GM12878 (cell line): ENCODE measurements at regions not wholly inside any gene's neighbourhood (a gene's known extent, or its start where the extent isn't known, plus 50 kb on each side); places are given as distances from the start of the nearest gene placed in this dataset.

Source experiments
- ATAC-seq: fragments of 200-7000 bp; cut with Tn5 transposase; 3 replicates; pipeline ENCODE4 v1.9.1; 2020; ENCODE audit warnings: mild to moderate bottlenecking, moderate library complexity
- BruUV-seq: library from RNA; stranded (reverse); fragments of 400-500 nt; replicated peaks from 2 replicates; lab custom pipeline; 2021; lab: Mats Ljungman, UMichigan
- CTCF ChIA-PET: fragments of 300-600 bp; sonication (Branson Sonifier 250); formaldehyde crosslinking; extraction: SDS; loops from one replicate; lab custom pipeline; 2021; ENCODE audit warnings: inconsistent platforms; lab: Yijun Ruan, JAX
- POLR2A ChIA-PET: fragments of 350-600 bp; formaldehyde crosslinking; extraction: SDS; loops from one replicate; lab custom pipeline; 2021; ENCODE audit warnings: inconsistent platforms; lab: Charles Lee
- RAD21 ChIA-PET: fragments of 300-600 bp; sonication (Branson Sonifier 250); formaldehyde crosslinking; loops from one replicate; lab custom pipeline; 2023; ENCODE audit warnings: antibody characterized with exemption; ENCODE audit not compliant: unreplicated experiment; lab: Charles Lee
- SMC1A ChIA-PET: fragments of 300-600 bp; sonication (Branson Sonifier 250); formaldehyde crosslinking; loops from one replicate; lab custom pipeline; 2023; ENCODE audit not compliant: unreplicated experiment, uncharacterized antibody; lab: Charles Lee
- DNase-seq: peaks from one replicate; pipeline ENCODE4 v3.0.0-alpha.2; 2011; ENCODE audit warnings: low read depth, low spot score
- FAIRE-seq: peaks from 3 replicates; lab custom pipeline; 2011; peaks lifted over from hg19 to GRCh38; lab: Jason Lieb, UNC
- H2AFZ ChIP-seq: 2 replicates; pipeline ENCODE4 v1.6.0; 2011; ENCODE audit warnings: low read depth, low read length, control low read depth; ENCODE audit not compliant: control insufficient read depth
- H3K27ac ChIP-seq: 2 replicates; pipeline ENCODE4 v1.5.1; 2011; ENCODE audit warnings: control low read depth; ENCODE audit not compliant: control insufficient read depth, insufficient read depth
- H3K27me3 ChIP-seq, 2 experiments: replicated peaks in 1 of 2; 2 replicates each; pipeline versions ENCODE4 v1.6.0 to v1.6.1; 2011; ENCODE audit warnings: low read length in 1 of 2; ENCODE audit not compliant: control insufficient read depth in 2 of 2, insufficient read depth in 2 of 2
- H3K36me3 ChIP-seq, 2 experiments: 2 replicates each; pipeline ENCODE4 v1.5.1; 2011; ENCODE audit warnings: low read length in 1 of 2; ENCODE audit not compliant: control insufficient read depth in 2 of 2, insufficient read depth in 2 of 2
- H3K4me1 ChIP-seq: 2 replicates; pipeline ENCODE4 v1.6.1; 2011; ENCODE audit warnings: mild to moderate bottlenecking, low read length, moderate library complexity, mixed read lengths; ENCODE audit not compliant: control insufficient read depth, insufficient read depth
- H3K4me2 ChIP-seq: 2 replicates; pipeline ENCODE4 v1.6.0; 2011; ENCODE audit warnings: control low read depth; ENCODE audit not compliant: control insufficient read depth, insufficient read depth
- H3K4me3 ChIP-seq: fragments of 200-600 bp; sonication (generic); 2 replicates; pipeline ENCODE4 v1.5.1; 2016
- H3K79me2 ChIP-seq: 2 replicates; pipeline ENCODE4 v1.6.0; 2011; ENCODE audit warnings: low read length; ENCODE audit not compliant: control insufficient read depth, insufficient read depth
- H3K9ac ChIP-seq: 2 replicates; pipeline ENCODE4 v1.8.0; 2011; ENCODE audit warnings: low read length, control low read depth, mixed read lengths; ENCODE audit not compliant: control insufficient read depth, insufficient read depth
- H3K9me3 ChIP-seq: replicated peaks from 3 replicates; pipeline ENCODE4 v1.5.1; 2011; ENCODE audit warnings: mild to moderate bottlenecking, low read length; ENCODE audit not compliant: control insufficient read depth, insufficient read depth
- H4K20me1 ChIP-seq: 2 replicates; pipeline ENCODE4 v1.6.0; 2011; ENCODE audit not compliant: control insufficient read depth, insufficient read depth
- BRCA1 ChIP-seq: IDR thresholded peaks from 2 replicates; pipeline ENCODE4 v1.6.1; 2011; ENCODE audit warnings: low read depth, low read length, improper control_type of control experiment
- CHD4 ChIP-seq: fragments of 200-600 bp; sonication (generic); IDR thresholded peaks from 2 replicates; pipeline ENCODE4 v1.6.1; 2016; ENCODE audit warnings: mild to moderate bottlenecking
- E2F4 ChIP-seq: IDR thresholded peaks from 2 replicates; pipeline ENCODE4 v1.6.1; 2012; ENCODE audit warnings: low read depth, low read length, improper control_type of control experiment
- FOXK2 ChIP-seq: fragments of 450-650 bp; IDR thresholded peaks from 2 replicates; pipeline ENCODE4 v1.6.1; 2017; ENCODE audit warnings: mild to moderate bottlenecking, moderate library complexity
- HCFC1 ChIP-seq: fragments of 150-350 bp; IDR thresholded peaks from 2 replicates; pipeline ENCODE4 v1.6.1; 2014; ENCODE audit warnings: low read length
- IRF4 ChIP-seq: IDR thresholded peaks from 2 replicates; pipeline ENCODE4 v1.6.1; 2011; ENCODE audit warnings: low read depth, low read length
- MTA3 ChIP-seq: IDR thresholded peaks from 2 replicates; pipeline ENCODE4 v1.6.1; 2012; ENCODE audit warnings: low read length, inconsistent platforms, borderline replicate concordance
- MYB ChIP-seq: fragments of 150-350 bp; IDR thresholded peaks from 2 replicates; pipeline ENCODE4 v1.6.1; 2014; ENCODE audit warnings: mild to moderate bottlenecking, low read depth, low read length, borderline replicate concordance
- NBN ChIP-seq: fragments of 450-650 bp; IDR thresholded peaks from 2 replicates; pipeline ENCODE4 v1.6.1; 2016
- POU2F2 ChIP-seq: IDR thresholded peaks from 3 replicates; pipeline ENCODE4 v1.6.1; 2011; ENCODE audit warnings: low read depth, mild to moderate bottlenecking, low read length, borderline replicate concordance
- SIN3A ChIP-seq: IDR thresholded peaks from 2 replicates; pipeline ENCODE4 v1.6.1; 2012; ENCODE audit warnings: low read depth, low read length, improper control_type of control experiment
- ZNF384 ChIP-seq: IDR thresholded peaks from 2 replicates; pipeline ENCODE4 v1.6.1; 2012; ENCODE audit warnings: low read depth, mild to moderate bottlenecking, low read length, improper control_type of control experiment, borderline replicate concordance
- WGBS: methylation state at CpG from one replicate; pipeline ENCODE4 v1.1.6; 2016; ENCODE audit warnings: low lambda C conversion rate; ENCODE audit not compliant: insufficient replicate concordance, insufficient coverage; ENCODE audit errors: missing lambda C conversion rate; 5-methylcytosine and 5-hydroxymethylcytosine counted together
- in situ Hi-C: fragments of 300-500 bp; cut with MboI; formaldehyde crosslinking; loops from 9 replicates; pipeline ENCODE4 v1.14.3; 2018; ENCODE audit warnings: mixed read lengths
- intact Hi-C: fragments of 100-400 bp; cut with micrococcal nuclease; formaldehyde crosslinking; loops from one replicate; pipeline ENCODE4 v1.14.2; 2022; ENCODE audit not compliant: unreplicated experiment
- TF ChIP-seq, protein P1 (sequence below): fragments of 450-650 bp; IDR thresholded peaks from 2 replicates; pipeline ENCODE4 v1.6.1; 2018; ENCODE audit warnings: borderline replicate concordance, mild to moderate bottlenecking; ENCODE audit not compliant: partially characterized antibody

DNA sequence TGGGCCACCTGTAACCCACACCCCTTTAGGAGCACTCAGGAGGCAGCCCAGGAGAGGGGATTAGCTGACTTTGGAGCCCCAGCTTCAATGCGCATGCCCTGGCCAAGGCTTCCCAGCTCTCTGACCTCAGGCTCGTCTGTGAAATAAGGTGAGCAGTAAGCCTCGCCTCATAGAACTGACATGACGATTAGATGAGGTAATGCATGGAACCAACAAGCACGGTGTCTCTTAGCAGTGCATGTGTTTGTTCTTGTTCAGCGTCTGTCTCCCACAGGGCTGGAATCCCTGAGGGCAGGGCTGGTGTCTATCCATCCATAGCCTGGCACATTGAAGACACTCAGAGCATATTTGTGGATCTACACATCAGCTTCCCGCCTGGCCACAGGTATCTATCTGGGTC is 415.4 kb downstream of the MN1 start:
- H3K79me2 ChIP-seq = no peaks in the 10 kb centered on the region
- no peak overlapping the region for H2AFZ ChIP-seq
- ChIA-PET CTCF (no interaction called here), RAD21 (no interaction called here), POLR2A (no interaction called here), SMC1A (no interaction called here)
- in situ Hi-C loops = no loop called here
- no peak for DNase-seq
- no peak overlapping the region for H3K4me2 ChIP-seq
- H3K4me3 ChIP-seq = no peak overlapping the region
- no peaks in the 10 kb centered on the region; a peak in 2 of 4 replicates for H3K27me3 ChIP-seq
- no peaks in the 10 kb centered on the region for H3K36me3 ChIP-seq
- no peaks in the 10 kb centered on the region for H3K4me1 ChIP-seq
- H3K27ac ChIP-seq = no peak overlapping the region
- intact Hi-C loops = no loop called here
- no peak for TF ChIP-seq MYB
- TF ChIP-seq E2F4 = no peak
- TF ChIP-seq NBN = no peak
- no peak for TF ChIP-seq POU2F2
- no peak for TF ChIP-seq ZNF384
- TF ChIP-seq IRF4 = no peak
- no peak for TF ChIP-seq SIN3A
- no peak for TF ChIP-seq BRCA1
- TF ChIP-seq HCFC1 = no peak
- no peak for TF ChIP-seq MTA3
- TF ChIP-seq CHD4 = no peak
- no peak for TF ChIP-seq FOXK2
- TF ChIP-seq, protein P1, sequence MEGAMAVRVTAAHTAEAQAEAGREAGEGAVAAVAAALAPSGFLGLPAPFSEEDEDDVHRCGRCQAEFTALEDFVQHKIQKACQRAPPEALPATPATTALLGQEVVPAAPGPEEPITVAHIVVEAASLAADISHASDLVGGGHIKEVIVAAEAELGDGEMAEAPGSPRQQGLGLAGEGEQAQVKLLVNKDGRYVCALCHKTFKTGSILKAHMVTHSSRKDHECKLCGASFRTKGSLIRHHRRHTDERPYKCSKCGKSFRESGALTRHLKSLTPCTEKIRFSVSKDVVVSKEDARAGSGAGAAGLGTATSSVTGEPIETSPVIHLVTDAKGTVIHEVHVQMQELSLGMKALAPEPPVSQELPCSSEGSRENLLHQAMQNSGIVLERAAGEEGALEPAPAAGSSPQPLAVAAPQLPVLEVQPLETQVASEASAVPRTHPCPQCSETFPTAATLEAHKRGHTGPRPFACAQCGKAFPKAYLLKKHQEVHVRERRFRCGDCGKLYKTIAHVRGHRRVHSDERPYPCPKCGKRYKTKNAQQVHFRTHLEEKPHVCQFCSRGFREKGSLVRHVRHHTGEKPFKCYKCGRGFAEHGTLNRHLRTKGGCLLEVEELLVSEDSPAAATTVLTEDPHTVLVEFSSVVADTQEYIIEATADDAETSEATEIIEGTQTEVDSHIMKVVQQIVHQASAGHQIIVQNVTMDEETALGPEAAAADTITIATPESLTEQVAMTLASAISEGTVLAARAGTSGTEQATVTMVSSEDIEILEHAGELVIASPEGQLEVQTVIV = no peak
- WGBS = 40% methylated on average over 7 of the region's 7 CpGs
- BruUV-seq = no TSS peak
- H3K9ac ChIP-seq = no peak overlapping the region
- no peaks in the 10 kb centered on the region for H3K9me3 ChIP-seq
- H4K20me1 ChIP-seq = no peaks in the 10 kb centered on the region
- no peak for FAIRE-seq
- no peak for ATAC-seq
